OCI-LY7 (cell line): ENCODE measurements at regions not wholly inside any gene's neighbourhood (a gene's known extent, or its start where the extent isn't known, plus 50 kb on each side); places are given as distances from the start of the nearest gene placed in this dataset.

ENCODE experiments used
- BruUV-seq: library from RNA; stranded (reverse); fragments of 400-500 nt; replicated peaks from 2 replicates; lab custom pipeline; 2021; lab: Mats Ljungman, UMichigan
- CTCF ChIA-PET: fragments of 300-600 bp; sonication (Branson Sonifier 250); formaldehyde crosslinking; loops from one replicate; lab custom pipeline; 2022; ENCODE audit warnings: antibody characterized with exemption; ENCODE audit not compliant: unreplicated experiment; lab: Charles Lee
- POLR2A ChIA-PET: fragments of 300-600 bp; sonication (Branson Sonifier 250); formaldehyde crosslinking; loops from one replicate; lab custom pipeline; 2022; ENCODE audit warnings: antibody characterized with exemption; lab: Charles Lee
- DNase-seq: peaks from one replicate; pipeline ENCODE4 v3.0.0-alpha.2; 2015; ENCODE audit warnings: low spot score
- H2AFZ ChIP-seq: fragments of 200-600 bp; sonication (generic), shearing (Covaris generic); 2 replicates; pipeline ENCODE4 v1.6.1; 2014; ENCODE audit warnings: mild to moderate bottlenecking, antibody characterized with exemption, low read length, moderate library complexity
- H3K27ac ChIP-seq: fragments of 200-600 bp; sonication (generic); 2 replicates; pipeline ENCODE4 v1.5.1; 2014; ENCODE audit warnings: mixed run types, low read depth, mild to moderate bottlenecking, moderate library complexity, low read length, inconsistent platforms; ENCODE audit not compliant: poor library complexity, severe bottlenecking
- H3K36me3 ChIP-seq: fragments of 200-600 bp; sonication (generic); 2 replicates; pipeline ENCODE4 v1.6.1; 2014; ENCODE audit warnings: mild to moderate bottlenecking, antibody characterized with exemption, low read length, moderate library complexity, mixed read lengths; ENCODE audit not compliant: insufficient read depth
- H3K4me1 ChIP-seq: fragments of 200-600 bp; sonication (generic); 2 replicates; pipeline ENCODE4 v1.5.1; 2014; ENCODE audit warnings: mild to moderate bottlenecking, low read length; ENCODE audit not compliant: insufficient read depth, poor library complexity, severe bottlenecking
- H3K4me2 ChIP-seq: fragments of 200-600 bp; sonication (generic); 2 replicates; pipeline ENCODE4 v1.6.1; 2014; ENCODE audit warnings: mild to moderate bottlenecking, low read length
- H3K4me3 ChIP-seq: fragments of 200-600 bp; sonication (generic); 2 replicates; pipeline ENCODE4 v1.5.1; 2014; ENCODE audit warnings: mild to moderate bottlenecking, low read depth, low read length; ENCODE audit not compliant: poor library complexity, severe bottlenecking
- H3K79me2 ChIP-seq: fragments of 200-600 bp; sonication (generic); 2 replicates; pipeline ENCODE4 v1.6.1; 2016; ENCODE audit warnings: low read depth, mild to moderate bottlenecking, low read length, moderate library complexity, mixed read lengths; ENCODE audit not compliant: insufficient read depth
- H3K9me2 ChIP-seq: fragments of 200-600 bp; sonication (generic); 2 replicates; pipeline ENCODE4 v1.6.1; 2016; ENCODE audit warnings: mild to moderate bottlenecking, low read length, mixed read lengths; ENCODE audit not compliant: insufficient read depth
- H3K9me3 ChIP-seq: fragments of 200-600 bp; sonication (generic); 2 replicates; pipeline ENCODE4 v1.6.1; 2014; ENCODE audit warnings: mild to moderate bottlenecking, mixed run types, low read length, mixed read lengths
- H4K20me1 ChIP-seq: fragments of 200-600 bp; sonication (generic); 2 replicates; pipeline ENCODE4 v1.6.1; 2014; ENCODE audit warnings: mild to moderate bottlenecking, antibody characterized with exemption, low read length, moderate library complexity, mixed read lengths; ENCODE audit not compliant: insufficient read depth
- EZH2phosphoT487 ChIP-seq: fragments of 200-600 bp; sonication (generic); IDR thresholded peaks from 2 replicates; pipeline ENCODE4 v1.6.1; 2018; ENCODE audit warnings: low read depth, borderline replicate concordance, mild to moderate bottlenecking, mixed run types, antibody characterized with exemption, low read length, moderate library complexity, mixed read lengths
- intact Hi-C: fragments of 100-400 bp; cut with micrococcal nuclease; formaldehyde crosslinking; loops from one replicate; pipeline ENCODE4 v1.10.0; 2022; ENCODE audit not compliant: unreplicated experiment
- TF ChIP-seq, protein P1 (sequence below): fragments of 200-600 bp; sonication (generic); conservative IDR thresholded peaks from 2 replicates; pipeline ENCODE4 v1.5.1; 2014; ENCODE audit warnings: mild to moderate bottlenecking, antibody characterized with exemption, low read length, moderate library complexity, mixed read lengths

GRCh38 chr6:168956884-168957730 lies 296.5 kb downstream of the THBS2 start:
- Histone ChIP-seq H3K9me3 (no peaks in the 10 kb centered on the region), H3K36me3 (no peaks in the 10 kb centered on the region), H2AFZ (no peak overlapping the region), H3K4me1 (no peaks in the 10 kb centered on the region), H3K4me3 (no peak overlapping the region), H3K9me2 (no peaks in the 10 kb centered on the region), H4K20me1 (no peaks in the 10 kb centered on the region), H3K4me2 (no peak overlapping the region), H3K27ac (no peak overlapping the region), H3K79me2 (no peaks in the 10 kb centered on the region)
- peak; percentile 49 for DNase-seq
- ChIA-PET POLR2A (no interaction called here), CTCF (interaction anchor here (0.6 kb wide), 1 partner anchor 231 kb away, joined by 3 read pairs; no protein-coding TSS in a partner anchor)
- TF ChIP-seq EZH2phosphoT487 = no peak
- TF ChIP-seq, protein P1, sequence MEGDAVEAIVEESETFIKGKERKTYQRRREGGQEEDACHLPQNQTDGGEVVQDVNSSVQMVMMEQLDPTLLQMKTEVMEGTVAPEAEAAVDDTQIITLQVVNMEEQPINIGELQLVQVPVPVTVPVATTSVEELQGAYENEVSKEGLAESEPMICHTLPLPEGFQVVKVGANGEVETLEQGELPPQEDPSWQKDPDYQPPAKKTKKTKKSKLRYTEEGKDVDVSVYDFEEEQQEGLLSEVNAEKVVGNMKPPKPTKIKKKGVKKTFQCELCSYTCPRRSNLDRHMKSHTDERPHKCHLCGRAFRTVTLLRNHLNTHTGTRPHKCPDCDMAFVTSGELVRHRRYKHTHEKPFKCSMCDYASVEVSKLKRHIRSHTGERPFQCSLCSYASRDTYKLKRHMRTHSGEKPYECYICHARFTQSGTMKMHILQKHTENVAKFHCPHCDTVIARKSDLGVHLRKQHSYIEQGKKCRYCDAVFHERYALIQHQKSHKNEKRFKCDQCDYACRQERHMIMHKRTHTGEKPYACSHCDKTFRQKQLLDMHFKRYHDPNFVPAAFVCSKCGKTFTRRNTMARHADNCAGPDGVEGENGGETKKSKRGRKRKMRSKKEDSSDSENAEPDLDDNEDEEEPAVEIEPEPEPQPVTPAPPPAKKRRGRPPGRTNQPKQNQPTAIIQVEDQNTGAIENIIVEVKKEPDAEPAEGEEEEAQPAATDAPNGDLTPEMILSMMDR = peak; percentile 83
- intact Hi-C loops = loop anchor here (2.0 to 5.0 kb wide), 2 partner anchors 62 to 1575 kb away; no protein-coding TSS in a partner anchor
- BruUV-seq = no TSS peak

DNA sequence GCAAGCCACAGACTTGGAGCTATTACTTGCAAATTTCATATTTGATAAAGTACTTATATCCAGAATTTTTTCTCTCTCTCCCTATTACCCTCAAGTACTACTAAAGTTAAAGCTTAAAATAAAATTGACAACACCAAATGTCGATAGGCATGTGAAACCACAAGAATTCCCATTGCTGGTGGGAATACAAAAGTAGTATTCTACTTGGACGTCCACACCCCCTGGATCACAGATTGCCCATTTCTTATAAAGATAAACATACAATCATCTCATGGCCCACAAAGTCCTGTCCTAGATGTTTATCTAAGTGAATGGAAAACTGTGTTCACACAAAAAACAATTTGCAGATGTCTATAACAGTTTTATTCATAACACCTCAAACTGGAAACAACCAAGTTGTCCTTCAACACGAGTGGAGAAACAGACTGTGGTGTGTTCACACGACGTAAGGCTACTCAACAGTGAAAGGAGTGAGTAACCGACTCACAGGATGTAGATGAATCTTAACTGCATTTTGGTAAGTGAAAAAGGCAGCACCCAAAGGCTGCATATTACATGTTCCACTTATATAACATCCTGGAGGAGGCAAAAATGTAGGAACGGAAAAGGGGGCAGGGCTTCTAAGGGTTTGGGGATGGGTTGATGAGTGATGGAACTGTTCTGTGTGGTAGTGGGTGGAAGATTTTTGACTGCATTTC lies 297.4 kb downstream of the THBS2 start:
- POLR2A ChIA-PET = interaction anchor here (0.7 kb wide), 1 partner anchor 49 kb away, joined by 4 read pairs; no protein-coding TSS in a partner anchor
- Histone ChIP-seq H3K9me3 (no peaks in the 10 kb centered on the region), H4K20me1 (no peaks in the 10 kb centered on the region), H3K4me2 (no peak overlapping the region), H3K79me2 (no peaks in the 10 kb centered on the region), H3K9me2 (no peaks in the 10 kb centered on the region), H3K4me3 (no peak overlapping the region), H2AFZ (no peak overlapping the region), H3K27ac (no peak overlapping the region), H3K4me1 (no peaks in the 10 kb centered on the region), H3K36me3 (no peaks in the 10 kb centered on the region)
- BruUV-seq = no TSS peak
- intact Hi-C loops = loop anchor here (2.0 to 5.0 kb wide), 2 partner anchors 61 to 1576 kb away; no protein-coding TSS in a partner anchor
- TF ChIP-seq, protein P1 = no peak
- TF ChIP-seq EZH2phosphoT487 = no peak
- CTCF ChIA-PET = no interaction called here
- DNase-seq = no peak
